DOHH2 (cell line): ENCODE measurements at regions not wholly inside any gene's neighbourhood (a gene's known extent, or its start where the extent isn't known, plus 50 kb on each side); places are given as distances from the start of the nearest gene placed in this dataset.

Experiments
- EZH2phosphoT487 ChIP-seq: fragments of 200-600 bp; sonication (generic); IDR thresholded peaks from 2 replicates; pipeline ENCODE4 v1.6.1; 2017; ENCODE audit warnings: borderline replicate concordance, mild to moderate bottlenecking, antibody characterized with exemption, low read length, moderate library complexity, mixed read lengths
- TF ChIP-seq, protein P1 (sequence below): fragments of 200-600 bp; sonication (generic); IDR thresholded peaks from one replicate; pipeline ENCODE4 v1.5.1; 2014; ENCODE audit warnings: antibody characterized with exemption, mild to moderate bottlenecking, low read depth, low read length; ENCODE audit not compliant: poor library complexity, severe bottlenecking

- TF ChIP-seq, protein P1, sequence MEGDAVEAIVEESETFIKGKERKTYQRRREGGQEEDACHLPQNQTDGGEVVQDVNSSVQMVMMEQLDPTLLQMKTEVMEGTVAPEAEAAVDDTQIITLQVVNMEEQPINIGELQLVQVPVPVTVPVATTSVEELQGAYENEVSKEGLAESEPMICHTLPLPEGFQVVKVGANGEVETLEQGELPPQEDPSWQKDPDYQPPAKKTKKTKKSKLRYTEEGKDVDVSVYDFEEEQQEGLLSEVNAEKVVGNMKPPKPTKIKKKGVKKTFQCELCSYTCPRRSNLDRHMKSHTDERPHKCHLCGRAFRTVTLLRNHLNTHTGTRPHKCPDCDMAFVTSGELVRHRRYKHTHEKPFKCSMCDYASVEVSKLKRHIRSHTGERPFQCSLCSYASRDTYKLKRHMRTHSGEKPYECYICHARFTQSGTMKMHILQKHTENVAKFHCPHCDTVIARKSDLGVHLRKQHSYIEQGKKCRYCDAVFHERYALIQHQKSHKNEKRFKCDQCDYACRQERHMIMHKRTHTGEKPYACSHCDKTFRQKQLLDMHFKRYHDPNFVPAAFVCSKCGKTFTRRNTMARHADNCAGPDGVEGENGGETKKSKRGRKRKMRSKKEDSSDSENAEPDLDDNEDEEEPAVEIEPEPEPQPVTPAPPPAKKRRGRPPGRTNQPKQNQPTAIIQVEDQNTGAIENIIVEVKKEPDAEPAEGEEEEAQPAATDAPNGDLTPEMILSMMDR, result no peak
- no peak for TF ChIP-seq EZH2phosphoT487
These were observed 365.3 kb upstream of the SMIM30 start for GRCh38 chr7:113483657-113484056.
